ENCODE measurements at regions not wholly inside any gene's neighbourhood (a gene's known extent, or its start where the extent isn't known, plus 50 kb on each side); places are given as distances from the start of the nearest gene placed in this dataset.

DNA sequence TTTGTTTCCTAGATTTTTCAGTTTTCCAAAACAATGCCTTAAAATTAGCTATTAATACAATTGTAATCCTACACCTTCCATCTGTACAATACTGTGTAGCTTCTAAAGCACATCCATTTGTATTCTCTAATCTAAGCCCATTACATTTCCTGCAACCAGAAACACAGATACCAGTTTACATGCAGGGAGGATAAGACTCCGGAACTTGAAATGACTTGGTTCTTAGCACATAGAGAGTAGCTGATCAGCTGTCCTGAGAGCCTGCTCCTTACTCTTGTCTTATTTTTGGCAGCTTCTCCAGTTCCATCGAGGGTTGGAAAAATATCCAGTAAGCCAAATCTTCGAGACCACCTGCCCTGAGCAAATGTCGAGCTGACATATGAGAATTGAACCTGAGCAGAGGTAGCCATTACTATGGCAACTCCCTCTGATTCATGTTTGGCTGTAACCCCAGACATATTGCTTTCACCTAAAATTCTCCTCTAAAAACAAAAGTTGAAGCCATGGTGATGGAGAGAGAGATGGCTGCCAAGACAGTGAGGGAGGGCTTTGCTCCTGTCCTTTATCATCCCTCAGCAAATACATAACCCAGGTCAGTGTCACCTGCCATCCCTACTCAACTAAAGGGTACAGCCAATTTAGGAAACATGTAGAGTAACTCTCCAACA, 542.8 kb downstream of the IRS1 start:
- TF ChIP-seq YY1 (IDR thresholded peaks at IDR 0.05; ENCODE audit: insufficient read depth, insufficient read length) (no peak), SUZ12 (IDR thresholded peaks at IDR 0.05; ENCODE audit: extremely low read depth, insufficient read depth, insufficient read length) (no peak)
